ENCODE measurements at regions not wholly inside any gene's neighbourhood (a gene's known extent, or its start where the extent isn't known, plus 50 kb on each side); places are given as distances from the start of the nearest gene placed in this dataset.

DNA sequence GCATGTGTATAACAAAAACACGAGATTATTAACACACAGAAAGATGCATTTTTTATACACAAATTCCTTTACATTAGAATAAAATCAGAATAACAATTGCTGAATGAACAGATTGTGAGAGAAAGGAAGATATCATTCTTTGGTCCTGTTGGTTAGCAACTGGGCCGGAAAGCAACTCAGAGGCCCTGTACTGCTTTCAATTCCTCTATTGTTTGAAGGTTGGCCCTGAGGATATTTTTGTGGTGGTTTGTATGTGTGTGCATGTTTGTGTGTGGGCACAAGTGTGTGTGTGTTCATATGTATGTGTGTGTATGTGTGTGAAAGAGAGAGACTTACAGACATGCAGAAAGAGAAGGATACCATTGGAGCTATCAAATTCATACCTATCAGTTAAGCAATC is 356.8 kb upstream of the DMAC1 start:
- Histone ChIP-seq H3K4me3 (ENCODE audit: insufficient read depth, low read length, poor library complexity, severe bottlenecking) (no peak overlapping the region), H3K9me2 (replicated peaks; ENCODE audit: insufficient read depth, low read length) (no peaks in the 10 kb centered on the region), H4K20me1 (ENCODE audit: low read depth, low read length) (no peaks in the 10 kb centered on the region), H2AFZ (ENCODE audit: low read depth, low read length, severe bottlenecking) (no peak overlapping the region), H3K4me2 (ENCODE audit: low read depth, low read length, poor library complexity, severe bottlenecking) (no peak overlapping the region), H3K36me3 (ENCODE audit: low read length) (no peaks in the 10 kb centered on the region), H3K9me3 (ENCODE audit: insufficient read depth, low read length) (no peaks in the 10 kb centered on the region), H3K27me3 (ENCODE audit: low read length) (no peaks in the 10 kb centered on the region), H3K9ac (ENCODE audit: low read length) (no peak overlapping the region), H3F3A (ENCODE audit: insufficient read depth) (no peaks in the 10 kb centered on the region), H3K27ac (ENCODE audit: low read depth, low read length) (no peak overlapping the region), H3K79me2 (ENCODE audit: insufficient read depth, low read length) (no peaks in the 10 kb centered on the region)
- TF ChIP-seq EZH2phosphoT487 (conservative IDR thresholded peaks at IDR 0.05; ENCODE audit: low read length) (no peak), CTCF (IDR thresholded peaks at IDR 0.05; ENCODE audit: insufficient read depth, low read length, poor library complexity, severe bottlenecking) (no peak)

- no peak overlapping the region for H3K27ac ChIP-seq (ENCODE audit: low read depth, low read length)
- H4K20me1 ChIP-seq (ENCODE audit: low read depth, low read length): no peaks in the 10 kb centered on the region
- no peaks in the 10 kb centered on the region for H3K9me2 ChIP-seq (replicated peaks; ENCODE audit: insufficient read depth, low read length)
- H3K27me3 ChIP-seq (ENCODE audit: low read length): no peaks in the 10 kb centered on the region
- no peak overlapping the region for H3K4me3 ChIP-seq (ENCODE audit: insufficient read depth, low read length, poor library complexity, severe bottlenecking)
- H3F3A ChIP-seq (ENCODE audit: insufficient read depth): no peaks in the 10 kb centered on the region
- H3K36me3 ChIP-seq (ENCODE audit: low read length): no peaks in the 10 kb centered on the region
- no peaks in the 10 kb centered on the region for H3K9me3 ChIP-seq (ENCODE audit: insufficient read depth, low read length)
- no peak overlapping the region for H2AFZ ChIP-seq (ENCODE audit: low read depth, low read length, severe bottlenecking)
- H3K4me2 ChIP-seq (ENCODE audit: low read depth, low read length, poor library complexity, severe bottlenecking): no peak overlapping the region
- no peaks in the 10 kb centered on the region for H3K79me2 ChIP-seq (ENCODE audit: insufficient read depth, low read length)
- no peak overlapping the region for H3K9ac ChIP-seq (ENCODE audit: low read length)
- TF ChIP-seq CTCF (IDR thresholded peaks at IDR 0.05; ENCODE audit: insufficient read depth, low read length, poor library complexity, severe bottlenecking): no peak
- TF ChIP-seq EZH2phosphoT487 (conservative IDR thresholded peaks at IDR 0.05; ENCODE audit: low read length): no peak
Observed at GRCh38 chr9:8155706-8156105, 356.1 kb upstream of the DMAC1 start.

DNA sequence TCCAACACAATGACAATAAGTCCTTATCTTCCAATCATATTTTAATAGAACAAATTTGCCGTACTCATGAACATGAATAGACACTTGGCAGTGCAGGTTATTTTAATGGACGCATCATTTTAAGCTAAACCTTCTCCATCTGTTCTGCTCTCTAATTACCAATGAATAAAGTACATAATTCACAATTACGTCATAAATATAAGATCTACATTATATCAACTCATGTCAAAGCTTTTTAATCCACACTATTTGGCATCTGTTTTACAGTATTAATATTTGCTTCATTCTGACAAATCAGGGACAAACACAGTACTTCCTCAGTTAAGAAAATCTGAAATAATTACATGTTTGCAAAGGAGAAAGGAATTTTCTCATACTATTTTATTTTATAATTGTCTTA is 344.1 kb upstream of the DMAC1 start:
- H3K4me3 ChIP-seq (ENCODE audit: insufficient read depth, low read length, poor library complexity, severe bottlenecking): no peak overlapping the region
- no peaks in the 10 kb centered on the region for H3K9me2 ChIP-seq (replicated peaks; ENCODE audit: insufficient read depth, low read length)
- no peak overlapping the region for H3K9ac ChIP-seq (ENCODE audit: low read length)
- H3K27ac ChIP-seq (ENCODE audit: low read depth, low read length): no peak overlapping the region
- no peaks in the 10 kb centered on the region for H3F3A ChIP-seq (ENCODE audit: insufficient read depth)
- H4K20me1 ChIP-seq (ENCODE audit: low read depth, low read length): no peaks in the 10 kb centered on the region
- H3K36me3 ChIP-seq (ENCODE audit: low read length): no peaks in the 10 kb centered on the region
- H3K27me3 ChIP-seq (ENCODE audit: low read length): no peaks in the 10 kb centered on the region
- TF ChIP-seq CTCF (IDR thresholded peaks at IDR 0.05; ENCODE audit: insufficient read depth, low read length, poor library complexity, severe bottlenecking): no peak
- TF ChIP-seq EZH2phosphoT487 (conservative IDR thresholded peaks at IDR 0.05; ENCODE audit: low read length): no peak
- H3K9me3 ChIP-seq (ENCODE audit: insufficient read depth, low read length): no peaks in the 10 kb centered on the region
- H3K4me2 ChIP-seq (ENCODE audit: low read depth, low read length, poor library complexity, severe bottlenecking): no peak overlapping the region
- no peak overlapping the region for H2AFZ ChIP-seq (ENCODE audit: low read depth, low read length, severe bottlenecking)
- no peaks in the 10 kb centered on the region for H3K79me2 ChIP-seq (ENCODE audit: insufficient read depth, low read length)

GRCh38 chr9:8140557-8140956 is 341.0 kb upstream of the DMAC1 start:
- H3K4me2 ChIP-seq (ENCODE audit: low read depth, low read length, poor library complexity, severe bottlenecking): no peak overlapping the region
- no peaks in the 10 kb centered on the region for H3K27me3 ChIP-seq (ENCODE audit: low read length)
- H3K27ac ChIP-seq (ENCODE audit: low read depth, low read length): no peak overlapping the region
- H3K9me3 ChIP-seq (ENCODE audit: insufficient read depth, low read length): no peaks in the 10 kb centered on the region
- TF ChIP-seq EZH2phosphoT487 (conservative IDR thresholded peaks at IDR 0.05; ENCODE audit: low read length) (no peak), CTCF (IDR thresholded peaks at IDR 0.05; ENCODE audit: insufficient read depth, low read length, poor library complexity, severe bottlenecking) (no peak)
- no peak overlapping the region for H3K4me3 ChIP-seq (ENCODE audit: insufficient read depth, low read length, poor library complexity, severe bottlenecking)
- H3K9ac ChIP-seq (ENCODE audit: low read length): no peak overlapping the region
- no peak overlapping the region for H2AFZ ChIP-seq (ENCODE audit: low read depth, low read length, severe bottlenecking)
- no peaks in the 10 kb centered on the region for H3F3A ChIP-seq (ENCODE audit: insufficient read depth)
- no peaks in the 10 kb centered on the region for H3K36me3 ChIP-seq (ENCODE audit: low read length)
- no peaks in the 10 kb centered on the region for H3K9me2 ChIP-seq (replicated peaks; ENCODE audit: insufficient read depth, low read length)
- H3K79me2 ChIP-seq (ENCODE audit: insufficient read depth, low read length): no peaks in the 10 kb centered on the region
- no peaks in the 10 kb centered on the region for H4K20me1 ChIP-seq (ENCODE audit: low read depth, low read length)
